HCT116 (cell line): ENCODE measurements at regions not wholly inside any gene's neighbourhood (a gene's known extent, or its start where the extent isn't known, plus 50 kb on each side); places are given as distances from the start of the nearest gene placed in this dataset.

ENCODE experiments used
- ATAC-seq: fragments of 200-7000 bp; cut with Tn5 transposase; 2 replicates; pipeline ENCODE4 v1.9.1; 2020; ENCODE audit warnings: mild to moderate bottlenecking, moderate library complexity
- BruUV-seq: library from RNA; stranded (reverse); fragments of 400-500 nt; replicated peaks from 2 replicates; lab custom pipeline; 2021; lab: Mats Ljungman, UMichigan
- CTCF ChIA-PET: fragments of 300-600 bp; sonication (Branson Sonifier 250); formaldehyde crosslinking; loops from one replicate; lab custom pipeline; 2021; ENCODE audit warnings: antibody characterized with exemption; lab: Charles Lee
- POLR2A ChIA-PET: fragments of 300-600, 350-600 bp; sonication (Branson Sonifier 250); formaldehyde crosslinking; loops from one replicate; lab custom pipeline; 2021; ENCODE audit warnings: antibody characterized with exemption; lab: Charles Lee
- RAD21 ChIA-PET, 2 experiments: fragments of 300-600 bp; sonication (Branson Sonifier 250); formaldehyde crosslinking; loops; one replicate each; lab custom pipeline; 2023; ENCODE audit warnings: low total read pairs in 2 of 2; ENCODE audit not compliant: uncharacterized antibody in 2 of 2, unreplicated experiment in 2 of 2, low non-redundant PET in 1 of 2; lab: Charles Lee
- DNase-seq: peaks from one replicate; pipeline ENCODE4 v3.0.0-alpha.2; 2010; ENCODE audit warnings: low read depth, low spot score
- H2AFZ ChIP-seq: fragments of 200-600 bp; shearing (Covaris generic), sonication (generic); 2 replicates; pipeline ENCODE4 v1.6.1; 2017; ENCODE audit warnings: low read depth, mixed run types, mixed read lengths, antibody characterized with exemption, low read length; ENCODE audit not compliant: poor library complexity, severe bottlenecking
- H3K27ac ChIP-seq: 2 replicates; pipeline ENCODE4 v1.5.1; 2012; ENCODE audit warnings: low read depth, low read length
- H3K27me3 ChIP-seq: fragments of 200-600 bp; sonication (generic); 2 replicates; pipeline ENCODE4 v1.6.1; 2016; ENCODE audit warnings: mixed run types, low read length, mixed read lengths; ENCODE audit not compliant: insufficient read depth
- H3K36me3 ChIP-seq, 2 experiments: fragments of 200-500 bp in 1 of 2; fragments of 200-600 bp in 1 of 2; sonication (Bioruptor generic) in 1 of 2; sonication (generic) in 1 of 2; 2 replicates each; pipeline versions ENCODE4 v1.5.1 to v1.6.1; 2014 to 2016; ENCODE audit warnings: low read length in 2 of 2, inconsistent platforms in 1 of 2, mixed read lengths in 1 of 2, mixed run types in 1 of 2; ENCODE audit not compliant: insufficient read depth in 2 of 2, control insufficient read depth in 1 of 2
- H3K4me1 ChIP-seq, 2 experiments: fragments of 200-600 bp in 1 of 2; sonication (generic) in 1 of 2; 2 replicates each; pipeline versions ENCODE4 v1.5.1 to v1.6.1; 2012 to 2017; ENCODE audit warnings: low read length in 2 of 2, inconsistent platforms in 1 of 2, mild to moderate bottlenecking in 1 of 2, mixed read lengths in 1 of 2, mixed run types in 1 of 2, moderate library complexity in 1 of 2; ENCODE audit not compliant: insufficient read depth in 2 of 2, control insufficient read depth in 1 of 2
- H3K4me2 ChIP-seq: fragments of 200-600 bp; sonication (generic); 2 replicates; pipeline ENCODE4 v1.6.1; 2017; ENCODE audit warnings: mixed run types, low read length, mixed read lengths
- H3K4me3 ChIP-seq, 2 experiments: fragments of 200-600 bp in 1 of 2; sonication (generic) in 1 of 2; replicated peaks in 1 of 2; 2 replicates each; pipeline ENCODE4 v1.5.1; 2011 to 2016; ENCODE audit warnings: low read length in 2 of 2, control low read depth in 1 of 2, low read depth in 1 of 2, mild to moderate bottlenecking in 1 of 2, mixed read lengths in 1 of 2, mixed run types in 1 of 2
- H3K79me2 ChIP-seq: fragments of 200-600 bp; sonication (generic); 2 replicates; pipeline ENCODE4 v1.6.1; 2017; ENCODE audit warnings: mild to moderate bottlenecking, mixed run types, low read length, moderate library complexity, mixed read lengths; ENCODE audit not compliant: insufficient read depth
- H3K9ac ChIP-seq: fragments of 200-600 bp; sonication (generic); 2 replicates; pipeline ENCODE4 v1.6.1; 2016; ENCODE audit warnings: low read length, mixed read lengths
- H3K9me2 ChIP-seq: fragments of 200-600 bp; sonication (generic), shearing (Covaris generic); 2 replicates; pipeline ENCODE4 v1.6.1; 2017; ENCODE audit warnings: mixed run types, mild to moderate bottlenecking, moderate library complexity; ENCODE audit not compliant: insufficient read depth
- H3K9me3 ChIP-seq, 2 experiments: fragments of 200-500 bp in 1 of 2; fragments of 200-600 bp in 1 of 2; sonication (Bioruptor generic) in 1 of 2; sonication (generic) in 1 of 2; 2 replicates each; pipeline ENCODE4 v1.6.1; 2014 to 2017; ENCODE audit warnings: low read length in 2 of 2, mixed read lengths in 2 of 2, inconsistent platforms in 1 of 2, low read depth in 1 of 2, mild to moderate bottlenecking in 1 of 2, mixed run types in 1 of 2, moderate library complexity in 1 of 2; ENCODE audit not compliant: control insufficient read depth in 1 of 2, insufficient read depth in 1 of 2
- H4K20me1 ChIP-seq: fragments of 200-600 bp; sonication (generic), shearing (Covaris generic); 2 replicates; pipeline ENCODE4 v1.6.1; 2017; ENCODE audit warnings: mixed run types, mild to moderate bottlenecking, moderate library complexity; ENCODE audit not compliant: insufficient read depth
- EGR1 ChIP-seq: IDR thresholded peaks from 2 replicates; pipeline ENCODE4 v1.6.1; 2012; ENCODE audit warnings: low read depth
- ELF1 ChIP-seq: IDR thresholded peaks from 2 replicates; pipeline ENCODE4 v1.6.1; 2012; ENCODE audit warnings: low read depth, borderline replicate concordance
- FOSL1 ChIP-seq: IDR thresholded peaks from 2 replicates; pipeline ENCODE4 v1.6.1; 2012; ENCODE audit warnings: low read depth
- POLR2A ChIP-seq: IDR thresholded peaks from 2 replicates; pipeline ENCODE4 v1.7.0; 2011; ENCODE audit warnings: borderline replicate concordance; ENCODE audit not compliant: insufficient read depth, insufficient read length; ENCODE audit errors: extremely low read depth
- SP1 ChIP-seq: IDR thresholded peaks from 2 replicates; pipeline ENCODE4 v1.6.1; 2012; ENCODE audit warnings: low read depth
- YY1 ChIP-seq: IDR thresholded peaks from 2 replicates; pipeline ENCODE4 v1.6.1; 2011; ENCODE audit warnings: low read length, low read depth, moderate library complexity, mild to moderate bottlenecking; ENCODE audit not compliant: insufficient replicate concordance; ENCODE audit errors: extremely low read depth
- intact Hi-C: fragments of 100-400 bp; cut with micrococcal nuclease; formaldehyde crosslinking; loops from 2 replicates; pipeline ENCODE4 v1.10.0; 2022
- TF ChIP-seq, protein P1 (sequence below): IDR thresholded peaks from 2 replicates; pipeline ENCODE4 v1.6.1; 2012; ENCODE audit warnings: low read depth
- TF ChIP-seq, protein P2 (sequence below), 3 experiments: fragments of 200-600 bp in 1 of 3; sonication (generic) in 1 of 3; IDR thresholded peaks in 2 of 3; conservative IDR thresholded peaks in 1 of 3; 2 replicates each; pipeline ENCODE4 v1.5.1; 2012 to 2017; ENCODE audit warnings: low read depth in 2 of 3, low read length in 2 of 3, antibody characterized with exemption in 1 of 3, borderline replicate concordance in 1 of 3, control low read depth in 1 of 3, mild to moderate bottlenecking in 1 of 3, mixed read lengths in 1 of 3, mixed run types in 1 of 3, moderate library complexity in 1 of 3; ENCODE audit not compliant: insufficient read depth in 1 of 3

- TF ChIP-seq, protein P1, sequence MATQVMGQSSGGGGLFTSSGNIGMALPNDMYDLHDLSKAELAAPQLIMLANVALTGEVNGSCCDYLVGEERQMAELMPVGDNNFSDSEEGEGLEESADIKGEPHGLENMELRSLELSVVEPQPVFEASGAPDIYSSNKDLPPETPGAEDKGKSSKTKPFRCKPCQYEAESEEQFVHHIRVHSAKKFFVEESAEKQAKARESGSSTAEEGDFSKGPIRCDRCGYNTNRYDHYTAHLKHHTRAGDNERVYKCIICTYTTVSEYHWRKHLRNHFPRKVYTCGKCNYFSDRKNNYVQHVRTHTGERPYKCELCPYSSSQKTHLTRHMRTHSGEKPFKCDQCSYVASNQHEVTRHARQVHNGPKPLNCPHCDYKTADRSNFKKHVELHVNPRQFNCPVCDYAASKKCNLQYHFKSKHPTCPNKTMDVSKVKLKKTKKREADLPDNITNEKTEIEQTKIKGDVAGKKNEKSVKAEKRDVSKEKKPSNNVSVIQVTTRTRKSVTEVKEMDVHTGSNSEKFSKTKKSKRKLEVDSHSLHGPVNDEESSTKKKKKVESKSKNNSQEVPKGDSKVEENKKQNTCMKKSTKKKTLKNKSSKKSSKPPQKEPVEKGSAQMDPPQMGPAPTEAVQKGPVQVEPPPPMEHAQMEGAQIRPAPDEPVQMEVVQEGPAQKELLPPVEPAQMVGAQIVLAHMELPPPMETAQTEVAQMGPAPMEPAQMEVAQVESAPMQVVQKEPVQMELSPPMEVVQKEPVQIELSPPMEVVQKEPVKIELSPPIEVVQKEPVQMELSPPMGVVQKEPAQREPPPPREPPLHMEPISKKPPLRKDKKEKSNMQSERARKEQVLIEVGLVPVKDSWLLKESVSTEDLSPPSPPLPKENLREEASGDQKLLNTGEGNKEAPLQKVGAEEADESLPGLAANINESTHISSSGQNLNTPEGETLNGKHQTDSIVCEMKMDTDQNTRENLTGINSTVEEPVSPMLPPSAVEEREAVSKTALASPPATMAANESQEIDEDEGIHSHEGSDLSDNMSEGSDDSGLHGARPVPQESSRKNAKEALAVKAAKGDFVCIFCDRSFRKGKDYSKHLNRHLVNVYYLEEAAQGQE, result no peak
- TF ChIP-seq FOSL1 (no peak), SP1 (no peak)
These were observed 91.0 kb upstream of the PRR23C start (continued) for GRCh38 chr3:139135657-139136056.

DNA sequence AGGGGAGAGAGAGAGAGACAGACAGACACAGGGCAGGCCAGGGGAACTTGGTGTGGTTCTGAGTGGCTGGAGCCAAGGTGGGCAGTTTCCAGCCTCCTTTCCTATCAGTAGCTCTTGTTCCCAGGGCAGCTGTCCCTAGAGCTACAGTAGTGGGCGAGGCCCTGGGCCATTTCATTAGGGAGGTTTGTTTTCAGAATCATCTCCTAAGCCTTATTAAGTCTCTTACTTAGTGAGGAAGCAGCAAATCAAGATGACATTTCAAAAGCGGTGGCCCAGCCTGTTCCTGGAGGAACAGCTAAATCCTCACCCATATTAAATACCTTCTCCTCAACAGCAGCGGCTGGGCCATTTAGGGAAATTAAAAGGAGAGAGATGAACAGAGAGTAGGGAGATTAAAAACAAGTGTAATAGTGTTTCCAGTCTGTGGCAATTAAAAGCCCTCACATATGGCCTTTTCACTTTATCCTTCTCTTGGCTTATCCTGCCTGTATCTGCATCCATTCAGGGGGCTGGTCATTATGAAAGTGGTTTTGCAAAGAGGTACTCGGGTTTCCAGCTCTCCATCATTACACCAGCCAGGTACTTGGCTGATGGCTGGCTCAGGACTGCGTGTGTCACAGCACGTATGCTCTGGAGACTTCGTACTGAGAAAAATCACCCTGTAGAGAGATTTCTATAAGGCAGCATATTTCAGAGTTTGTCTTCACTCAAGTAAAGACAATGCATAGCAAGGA lies 91.9 kb upstream of the PRR23C start:
- ChIA-PET POLR2A (no interaction called here), CTCF (no interaction called here), RAD21 (no interaction called here)
- Histone ChIP-seq H4K20me1 (no peaks in the 10 kb centered on the region), H3K4me1 (no peaks in the 10 kb centered on the region), H2AFZ (no peak overlapping the region), H3K27ac (no peak overlapping the region), H3K79me2 (no peaks in the 10 kb centered on the region), H3K36me3 (no peaks in the 10 kb centered on the region), H3K4me3 (no peak overlapping the region), H3K9me2 (no peaks in the 10 kb centered on the region), H3K9ac (no peak overlapping the region), H3K9me3 (no peaks in the 10 kb centered on the region), H3K4me2 (no peak overlapping the region), H3K27me3 (no peaks in the 10 kb centered on the region)
- no peak for DNase-seq
- intact Hi-C loops, result no loop called here
- BruUV-seq, result no TSS peak
- no peak for TF ChIP-seq YY1
- TF ChIP-seq POLR2A, result no peak
- no peak for TF ChIP-seq EGR1
- TF ChIP-seq, protein P2, sequence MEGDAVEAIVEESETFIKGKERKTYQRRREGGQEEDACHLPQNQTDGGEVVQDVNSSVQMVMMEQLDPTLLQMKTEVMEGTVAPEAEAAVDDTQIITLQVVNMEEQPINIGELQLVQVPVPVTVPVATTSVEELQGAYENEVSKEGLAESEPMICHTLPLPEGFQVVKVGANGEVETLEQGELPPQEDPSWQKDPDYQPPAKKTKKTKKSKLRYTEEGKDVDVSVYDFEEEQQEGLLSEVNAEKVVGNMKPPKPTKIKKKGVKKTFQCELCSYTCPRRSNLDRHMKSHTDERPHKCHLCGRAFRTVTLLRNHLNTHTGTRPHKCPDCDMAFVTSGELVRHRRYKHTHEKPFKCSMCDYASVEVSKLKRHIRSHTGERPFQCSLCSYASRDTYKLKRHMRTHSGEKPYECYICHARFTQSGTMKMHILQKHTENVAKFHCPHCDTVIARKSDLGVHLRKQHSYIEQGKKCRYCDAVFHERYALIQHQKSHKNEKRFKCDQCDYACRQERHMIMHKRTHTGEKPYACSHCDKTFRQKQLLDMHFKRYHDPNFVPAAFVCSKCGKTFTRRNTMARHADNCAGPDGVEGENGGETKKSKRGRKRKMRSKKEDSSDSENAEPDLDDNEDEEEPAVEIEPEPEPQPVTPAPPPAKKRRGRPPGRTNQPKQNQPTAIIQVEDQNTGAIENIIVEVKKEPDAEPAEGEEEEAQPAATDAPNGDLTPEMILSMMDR (IDR thresholded peaks at IDR 0.05 in 2 of 3, conservative IDR thresholded peaks at IDR 0.05 in 1 of 3; ENCODE audit: borderline replicate concordance in 1 of 3, insufficient read depth in 1 of 3, low read depth in 2 of 3, low read length in 2 of 3), result no peak
- no peak for TF ChIP-seq ELF1
- ATAC-seq, result no peak
